T-helper 1 cell treated with Interleukin-12 subunit alpha and Interleukin-12 subunit beta and Interleukin-4 antibody, amounts not matched to agents 30 μg/mL and 1 μg/mL, for 36 hours (primary cell): ENCODE measurements at regions not wholly inside any gene's neighbourhood (a gene's known extent, or its start where the extent isn't known, plus 50 kb on each side); places are given as distances from the start of the nearest gene placed in this dataset.
"Not testable (repeated sequence)": the region's sequence is repeated elsewhere in the genome, so short reads cannot be mapped to it uniquely, and the experiment has no call there.

Source experiments
- H3K27ac Mint-ChIP-seq: one replicate; pipeline ENCODE4 v1.8.0; 2021; ENCODE audit warnings: mild to moderate bottlenecking, mixed read lengths
- H3K27me3 Mint-ChIP-seq: one replicate; pipeline ENCODE4 v1.8.0; 2021; ENCODE audit warnings: low read depth, mixed read lengths
- H3K36me3 Mint-ChIP-seq: one replicate; pipeline ENCODE4 v1.8.0; 2021; ENCODE audit warnings: low read depth, mixed read lengths
- H3K4me1 Mint-ChIP-seq: one replicate; pipeline ENCODE4 v1.8.0; 2021; ENCODE audit warnings: low read depth, mixed read lengths
- H3K4me3 Mint-ChIP-seq: one replicate; pipeline ENCODE4 v1.8.0; 2021; ENCODE audit warnings: mild to moderate bottlenecking, moderate library complexity, mixed read lengths
- H3K9me3 Mint-ChIP-seq: one replicate; pipeline ENCODE4 v1.8.0; 2021; ENCODE audit warnings: mixed read lengths

DNA sequence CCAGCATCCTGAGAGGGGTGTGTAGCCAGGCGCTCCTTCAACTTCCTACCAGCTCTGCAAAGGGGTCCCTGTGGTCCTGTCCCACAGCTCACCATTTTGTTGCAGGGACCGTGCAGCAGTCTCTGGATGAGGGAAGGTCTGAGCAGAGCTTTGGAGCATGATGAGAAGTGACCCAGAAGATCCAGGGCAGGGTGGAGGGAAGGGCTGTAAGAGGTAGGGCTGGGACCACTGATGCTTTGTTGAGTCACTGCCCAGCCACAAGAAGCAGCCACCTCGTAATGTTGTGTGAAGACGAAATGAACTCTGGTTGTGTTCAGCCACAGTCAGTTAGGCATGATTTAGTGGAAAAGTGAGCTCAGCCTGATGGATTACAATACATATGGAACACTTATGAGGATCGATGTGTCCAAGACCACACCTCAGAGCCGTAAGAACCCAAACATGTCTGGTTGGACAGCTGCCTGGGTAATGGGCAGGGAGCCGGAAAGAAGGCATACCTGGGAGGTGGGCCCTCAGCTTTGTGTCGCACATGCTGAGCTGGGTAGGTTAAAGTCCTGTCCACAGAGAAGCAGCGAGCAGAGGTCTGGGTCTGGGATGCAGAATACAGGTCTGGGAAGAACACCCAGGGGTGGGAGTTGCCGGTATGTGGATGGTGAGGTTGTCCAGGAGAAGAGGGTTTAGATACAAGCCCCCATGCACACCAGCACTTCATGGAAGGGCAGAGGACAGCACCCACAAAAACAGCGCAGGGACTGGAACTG, 250.1 kb downstream of the GADD45G start:
- Mint-ChIP-seq H3K27me3 (peaks cover 59% of the 10 kb centered on the region), H3K9me3 (peaks cover 4% of the 10 kb centered on the region), H3K4me3 (no peak overlapping the region), H3K4me1 (peaks cover 9% of the 10 kb centered on the region), H3K27ac (no peak overlapping the region), H3K36me3 (peaks cover 4% of the 10 kb centered on the region)

DNA sequence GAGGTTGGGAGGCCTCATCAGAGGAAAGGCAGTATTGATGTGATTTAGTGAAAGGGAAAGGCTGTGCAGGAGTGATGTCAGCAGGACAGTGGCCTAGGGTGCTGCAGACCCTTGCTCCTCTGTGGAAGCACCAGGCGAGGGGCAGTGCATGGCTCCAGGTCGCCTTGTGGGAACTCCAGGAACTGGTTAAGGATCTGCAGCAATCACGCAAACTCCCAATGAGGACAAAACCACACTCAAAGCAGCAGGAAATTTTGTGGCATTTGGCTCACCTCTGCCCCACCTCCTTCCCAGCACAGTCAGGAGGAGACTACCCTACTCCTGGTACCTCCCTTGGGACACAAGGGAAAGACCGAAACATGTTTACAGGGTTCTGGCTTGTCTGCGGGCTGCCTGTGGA, 251.5 kb downstream of the GADD45G start:
- not testable (repeated sequence) for H3K4me1 Mint-ChIP-seq, H3K4me3 Mint-ChIP-seq, H3K27ac Mint-ChIP-seq, H3K9me3 Mint-ChIP-seq, H3K36me3 Mint-ChIP-seq
- peaks cover 57% of the 10 kb centered on the region for H3K27me3 Mint-ChIP-seq

DNA sequence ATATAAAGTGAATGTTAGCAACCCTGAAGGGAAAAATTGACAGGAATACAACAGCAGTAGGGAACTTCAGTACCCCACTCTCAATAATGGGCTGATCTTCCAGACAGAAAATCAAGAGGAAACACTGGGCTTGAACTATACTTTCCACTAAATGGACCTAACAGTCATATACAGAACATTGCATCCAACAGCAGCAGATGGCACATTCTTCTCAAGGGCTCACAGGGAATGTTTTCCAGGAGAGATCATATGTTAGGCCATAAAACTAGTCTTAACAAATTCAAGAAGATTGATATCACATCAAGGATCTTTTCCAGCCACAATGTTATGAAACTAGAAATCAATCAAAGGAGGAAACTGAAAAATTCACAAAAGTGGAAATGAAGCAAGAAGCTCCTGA, 252.1 kb downstream of the GADD45G start:
- H3K4me1 Mint-ChIP-seq, H3K36me3 Mint-ChIP-seq, H3K4me3 Mint-ChIP-seq, H3K9me3 Mint-ChIP-seq, H3K27ac Mint-ChIP-seq: not testable (repeated sequence)
- H3K27me3 Mint-ChIP-seq, result peaks cover 58% of the 10 kb centered on the region

DNA sequence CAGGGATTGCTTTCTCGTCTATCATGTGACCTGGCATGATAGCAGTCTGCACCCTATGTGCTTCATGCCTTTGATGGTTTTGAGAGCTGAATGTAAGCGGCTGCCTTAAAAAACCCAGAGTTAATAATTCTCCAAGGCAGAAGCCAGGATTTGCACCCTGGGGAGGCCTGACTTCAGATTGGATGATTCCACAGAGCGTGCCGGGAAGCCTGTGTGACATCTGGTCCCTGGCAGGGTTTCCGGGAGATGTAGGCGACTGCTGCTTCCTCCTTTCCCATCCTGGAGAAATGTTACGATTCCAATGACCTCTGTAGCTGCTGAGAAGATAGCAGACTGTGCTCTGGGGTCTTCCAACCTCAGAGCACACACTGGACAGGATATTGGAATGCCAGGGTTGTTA, 255.0 kb downstream of the GADD45G start:
- H3K4me3 Mint-ChIP-seq, H3K9me3 Mint-ChIP-seq, H3K36me3 Mint-ChIP-seq, H3K27ac Mint-ChIP-seq: not testable (repeated sequence)
- peaks cover 55% of the 10 kb centered on the region for H3K27me3 Mint-ChIP-seq
- H3K4me1 Mint-ChIP-seq, result peaks cover 18% of the 10 kb centered on the region

DNA sequence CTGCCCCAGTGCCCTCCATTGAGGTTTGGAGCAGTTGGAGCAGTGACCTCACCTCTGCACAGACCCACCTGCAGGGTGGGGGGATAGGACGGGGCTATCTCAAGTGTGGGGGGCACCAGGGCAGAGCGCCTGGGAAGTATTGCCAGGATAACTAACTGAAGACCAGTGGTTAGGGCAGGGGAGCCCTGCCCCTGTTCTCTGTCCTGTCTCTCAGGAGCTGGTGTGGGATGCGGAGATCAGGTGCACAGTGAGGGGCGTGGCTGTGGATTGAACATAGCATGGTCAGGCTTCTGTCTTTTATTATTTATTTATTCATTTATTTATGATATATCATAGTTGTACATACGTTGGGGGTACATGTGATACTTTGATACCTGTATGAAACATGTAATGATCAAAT, 256.6 kb downstream of the GADD45G start:
- H3K9me3 Mint-ChIP-seq, H3K4me3 Mint-ChIP-seq, H3K27ac Mint-ChIP-seq, H3K36me3 Mint-ChIP-seq: not testable (repeated sequence)
- peaks cover 47% of the 10 kb centered on the region for H3K27me3 Mint-ChIP-seq
- H3K4me1 Mint-ChIP-seq, result peaks cover 18% of the 10 kb centered on the region

DNA sequence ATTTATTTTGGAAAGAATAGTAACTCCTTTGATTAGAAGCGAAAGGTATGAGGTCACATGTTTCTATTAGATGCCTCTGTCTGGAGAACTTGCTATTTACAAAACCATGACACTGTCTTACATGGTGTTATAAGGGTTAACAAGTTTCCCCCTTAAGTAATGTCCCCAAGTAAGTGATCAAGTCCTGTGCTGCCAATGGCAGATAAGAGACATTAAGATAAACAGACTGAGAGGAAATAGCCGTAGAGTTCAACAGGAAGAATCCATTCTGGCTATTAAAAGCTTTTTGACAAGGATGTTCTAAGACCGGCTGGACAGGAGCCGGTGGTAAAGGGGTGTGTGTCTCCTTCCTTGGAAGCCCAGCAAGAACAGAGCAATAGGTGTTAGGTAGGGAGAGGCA, 257.5 kb downstream of the GADD45G start:
- Mint-ChIP-seq H3K36me3 (peaks cover 4% of the 10 kb centered on the region), H3K27ac (no peak overlapping the region), H3K9me3 (peaks cover 4% of the 10 kb centered on the region), H3K4me1 (peaks cover 16% of the 10 kb centered on the region), H3K27me3 (peaks cover 42% of the 10 kb centered on the region), H3K4me3 (no peak overlapping the region)

DNA sequence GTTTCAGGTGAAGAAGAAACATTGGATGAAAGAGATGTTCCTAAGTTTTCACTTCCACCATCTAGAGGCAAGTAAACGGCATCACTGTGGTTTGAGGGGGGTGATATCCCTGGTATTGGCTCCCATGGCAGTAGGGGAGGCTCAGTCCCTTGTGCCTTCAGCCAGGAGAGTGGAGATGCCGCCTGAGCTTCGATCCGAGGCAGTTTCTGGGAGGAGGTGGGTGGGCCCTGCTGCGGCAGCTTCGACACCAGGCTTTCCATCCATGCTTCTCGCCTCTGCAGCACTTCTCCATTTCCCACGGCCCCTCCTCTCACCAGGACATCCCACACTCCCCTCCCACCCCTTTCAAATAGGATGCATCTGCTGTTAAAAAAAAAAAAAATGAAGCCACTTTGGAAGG, 258.3 kb downstream of the GADD45G start:
- Mint-ChIP-seq H3K36me3 (peaks cover 2% of the 10 kb centered on the region), H3K4me3 (no peak overlapping the region), H3K27me3 (peaks cover 35% of the 10 kb centered on the region), H3K9me3 (peaks cover 2% of the 10 kb centered on the region), H3K4me1 (peaks cover 16% of the 10 kb centered on the region), H3K27ac (no peak overlapping the region)

DNA sequence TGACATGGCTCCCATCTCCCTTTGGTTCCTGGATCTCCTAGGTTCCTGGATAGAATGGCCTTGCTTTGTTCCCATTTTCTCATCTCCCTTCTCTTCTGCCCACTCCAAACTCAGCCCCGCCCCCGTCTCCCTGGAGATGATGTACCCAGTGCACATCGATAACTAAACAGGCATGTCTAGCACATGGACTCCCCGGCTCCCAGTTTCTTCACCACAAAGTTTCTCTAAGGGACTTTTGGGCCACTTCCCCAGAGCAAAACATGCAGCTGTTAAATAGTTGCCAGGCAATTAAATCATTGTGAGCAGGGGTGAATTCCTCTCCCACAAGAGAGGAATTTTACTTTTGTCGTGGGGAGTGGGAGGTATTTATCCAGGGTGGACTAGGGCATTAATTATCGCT, 259.0 kb downstream of the GADD45G start:
- no peak overlapping the region for H3K27ac Mint-ChIP-seq
- H3K4me3 Mint-ChIP-seq, result no peak overlapping the region
- no peaks in the 10 kb centered on the region for H3K9me3 Mint-ChIP-seq
- H3K4me1 Mint-ChIP-seq, result peaks cover 12% of the 10 kb centered on the region
- H3K36me3 Mint-ChIP-seq, result no peaks in the 10 kb centered on the region
- peaks cover 30% of the 10 kb centered on the region for H3K27me3 Mint-ChIP-seq

DNA sequence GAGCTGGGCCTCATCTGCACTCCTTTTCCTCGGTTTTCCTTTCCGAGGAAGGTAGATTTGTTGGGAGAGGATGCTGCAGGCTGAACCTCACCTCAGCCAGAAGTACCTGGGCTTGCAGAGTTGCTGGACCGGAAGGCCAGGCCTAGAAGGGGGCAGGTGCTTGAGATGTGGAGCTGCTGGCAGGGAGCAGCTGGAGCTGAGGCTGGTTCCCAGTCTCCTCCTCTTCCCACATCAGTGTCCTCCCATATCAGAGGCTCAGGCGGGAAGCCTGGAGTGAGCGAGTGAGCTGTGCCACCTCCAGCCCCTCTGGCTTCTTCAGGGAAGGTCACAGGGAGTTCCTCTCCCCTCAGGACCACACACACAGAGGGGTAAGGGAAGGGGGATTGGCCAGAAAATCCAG, 259.4 kb downstream of the GADD45G start:
- Mint-ChIP-seq H3K4me1 (peaks cover 9% of the 10 kb centered on the region), H3K9me3 (no peaks in the 10 kb centered on the region), H3K27ac (no peak overlapping the region), H3K4me3 (no peak overlapping the region), H3K27me3 (peaks cover 27% of the 10 kb centered on the region), H3K36me3 (no peaks in the 10 kb centered on the region)

DNA sequence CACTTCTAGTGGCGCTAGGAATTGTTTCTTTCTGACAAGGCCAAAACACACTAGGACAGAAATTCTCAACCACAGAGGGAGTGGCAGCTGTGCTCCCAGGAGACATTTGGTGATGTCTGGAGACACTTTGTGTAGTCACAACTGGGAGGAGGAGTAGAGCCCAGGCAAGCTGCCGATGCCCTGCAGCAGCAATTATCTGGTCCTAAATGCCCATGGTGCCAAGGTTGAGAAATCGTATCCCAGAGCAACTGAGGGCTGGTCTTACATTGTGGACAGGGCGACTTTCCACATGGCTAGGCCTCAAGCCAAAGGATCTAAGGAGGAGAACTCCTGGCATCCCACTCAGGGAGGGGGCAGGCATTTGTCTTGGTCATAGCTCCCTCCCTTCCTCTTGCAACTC, 259.9 kb downstream of the GADD45G start:
- Mint-ChIP-seq H3K4me1 (peaks cover 9% of the 10 kb centered on the region), H3K27ac (no peak overlapping the region), H3K4me3 (no peak overlapping the region), H3K9me3 (no peaks in the 10 kb centered on the region), H3K27me3 (peaks cover 27% of the 10 kb centered on the region), H3K36me3 (no peaks in the 10 kb centered on the region)

DNA sequence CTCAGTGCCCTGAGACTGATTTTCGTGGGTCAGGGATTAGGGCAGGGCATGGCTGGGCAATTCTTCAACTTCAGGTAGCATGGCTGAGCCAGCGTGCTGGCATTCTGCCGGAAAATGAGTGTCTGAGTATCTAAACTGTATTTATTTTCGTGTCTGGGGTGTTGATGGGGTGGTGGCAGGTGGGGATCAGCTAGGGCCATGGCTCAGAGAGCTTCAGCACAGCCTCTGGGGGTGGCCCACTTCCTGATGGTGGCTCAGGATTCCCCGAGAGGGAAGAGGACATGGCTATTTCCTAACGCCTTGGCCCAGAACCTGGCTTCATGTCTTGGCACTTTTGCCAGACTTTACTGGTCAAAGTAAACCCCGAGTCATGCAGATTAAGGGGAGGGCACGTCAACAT, 260.5 kb downstream of the GADD45G start:
- no peaks in the 10 kb centered on the region for H3K36me3 Mint-ChIP-seq
- H3K4me1 Mint-ChIP-seq, result peaks cover 9% of the 10 kb centered on the region
- no peak overlapping the region for H3K4me3 Mint-ChIP-seq
- H3K27ac Mint-ChIP-seq, result no peak overlapping the region
- H3K27me3 Mint-ChIP-seq, result peaks cover 26% of the 10 kb centered on the region
- H3K9me3 Mint-ChIP-seq, result no peaks in the 10 kb centered on the region

DNA sequence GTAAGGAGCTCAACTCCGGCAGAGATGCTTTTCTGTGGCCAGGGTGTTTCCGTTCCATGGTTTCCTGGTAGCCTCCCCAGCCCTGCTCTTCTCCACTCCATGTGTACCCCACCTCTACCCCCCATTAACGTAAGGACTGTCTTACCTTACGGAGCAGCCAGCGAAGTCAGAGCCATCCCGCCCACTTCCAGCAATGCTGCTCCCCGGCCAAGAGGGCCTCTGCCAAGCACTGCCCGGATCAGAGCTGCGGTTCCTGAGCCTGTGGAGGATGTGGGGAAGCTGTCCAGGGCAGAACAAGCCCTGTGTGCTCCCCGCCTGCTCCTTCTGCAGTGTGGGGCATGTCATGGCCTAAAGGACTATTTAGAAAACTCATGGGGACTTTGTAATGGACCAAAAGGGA, 261.2 kb downstream of the GADD45G start:
- Mint-ChIP-seq H3K4me3 (no peak overlapping the region), H3K27me3 (peaks cover 20% of the 10 kb centered on the region), H3K4me1 (peaks cover 9% of the 10 kb centered on the region), H3K27ac (no peak overlapping the region), H3K36me3 (no peaks in the 10 kb centered on the region), H3K9me3 (no peaks in the 10 kb centered on the region)

DNA sequence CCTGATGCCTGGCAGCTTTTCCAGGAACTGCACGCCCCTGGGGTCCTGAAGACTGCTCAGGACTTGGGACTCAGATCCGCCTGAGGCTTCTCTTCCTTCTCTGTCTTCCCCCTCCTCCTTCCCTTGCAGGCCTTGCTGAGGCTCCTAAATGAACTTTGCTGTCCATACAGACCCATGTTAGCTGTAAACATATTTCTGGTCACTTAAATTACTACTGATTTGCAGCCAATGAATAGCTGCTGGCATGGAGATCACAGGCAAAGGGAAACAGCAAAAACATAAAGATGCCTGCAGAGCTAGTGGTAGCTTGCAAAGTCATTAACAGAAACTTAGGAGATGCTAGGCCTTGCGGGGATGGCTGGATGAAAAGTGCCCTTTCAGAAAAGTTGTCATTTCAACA, 261.9 kb downstream of the GADD45G start:
- Mint-ChIP-seq H3K9me3 (no peaks in the 10 kb centered on the region), H3K27me3 (peaks cover 15% of the 10 kb centered on the region), H3K36me3 (no peaks in the 10 kb centered on the region), H3K27ac (no peak overlapping the region), H3K4me1 (peaks cover 9% of the 10 kb centered on the region), H3K4me3 (no peak overlapping the region)

DNA sequence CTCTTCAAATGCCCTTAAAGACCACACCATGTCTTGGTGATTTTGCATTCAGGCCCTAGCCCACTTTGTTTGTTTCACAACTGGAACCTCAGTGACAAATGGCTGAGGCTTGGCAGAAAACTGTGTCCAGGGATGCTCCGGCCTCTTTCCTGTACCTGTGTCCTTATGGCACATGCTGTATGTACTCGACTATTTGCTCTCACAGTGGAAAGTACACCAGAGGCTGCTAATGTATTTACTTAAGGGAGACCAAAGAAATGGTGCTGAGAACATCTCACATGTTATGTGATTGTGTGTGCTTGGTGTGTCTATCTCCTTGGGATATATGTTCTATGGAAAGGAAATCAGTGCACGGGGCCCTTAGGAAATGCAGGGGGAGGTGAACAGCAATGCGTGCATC, 263.3 kb downstream of the GADD45G start:
- peaks cover 2% of the 10 kb centered on the region for H3K4me1 Mint-ChIP-seq

DNA sequence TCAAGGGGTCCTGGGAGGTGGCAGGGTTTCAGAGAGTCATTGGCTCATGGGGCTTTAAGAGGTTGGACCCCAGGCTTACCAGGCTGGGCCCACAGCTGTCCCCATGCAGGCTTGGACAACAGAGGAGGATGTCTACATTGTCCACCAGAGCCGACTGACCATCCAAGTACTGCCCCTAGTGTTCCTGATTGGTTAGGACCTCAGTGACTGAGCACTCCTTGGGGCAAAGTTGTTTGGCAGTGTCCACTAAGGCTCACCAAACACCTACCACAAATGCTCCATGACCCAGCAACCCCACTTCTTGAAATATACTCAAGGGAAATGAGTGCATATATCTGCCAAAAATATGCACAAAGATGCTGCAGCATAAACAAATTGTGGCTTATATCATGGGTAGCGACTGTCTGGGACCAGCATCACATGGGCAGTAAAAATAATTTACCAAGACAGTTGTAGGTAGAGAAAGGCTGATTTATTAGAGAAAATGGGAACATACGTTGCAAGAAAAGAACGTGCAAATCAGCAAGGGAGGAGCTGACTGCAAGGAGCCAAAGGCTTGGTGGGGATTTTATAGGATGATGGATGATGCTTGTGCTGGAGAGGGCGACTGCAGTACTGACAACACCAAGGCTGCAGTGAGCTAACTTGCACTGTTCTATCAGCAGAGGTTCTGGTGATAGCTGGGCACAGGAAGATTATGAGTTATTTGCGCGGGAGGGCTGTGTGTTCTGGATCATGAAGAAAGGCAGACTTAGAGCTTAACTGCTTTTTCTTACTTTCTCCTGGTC, 265.2 kb downstream of the GADD45G start:
- Mint-ChIP-seq H3K27me3 (no peaks in the 10 kb centered on the region), H3K27ac (no peak overlapping the region), H3K9me3 (no peaks in the 10 kb centered on the region), H3K36me3 (no peaks in the 10 kb centered on the region), H3K4me1 (no peaks in the 10 kb centered on the region), H3K4me3 (no peak overlapping the region)

More for the DNA sequence above, 263.3 kb downstream of the GADD45G start:
- Mint-ChIP-seq H3K9me3 (no peaks in the 10 kb centered on the region), H3K27ac (no peak overlapping the region), H3K36me3 (no peaks in the 10 kb centered on the region), H3K4me3 (no peak overlapping the region), H3K27me3 (peaks cover 4% of the 10 kb centered on the region)
